DOHH2 (cell line): ENCODE measurements at regions not wholly inside any gene's neighbourhood (a gene's known extent, or its start where the extent isn't known, plus 50 kb on each side); places are given as distances from the start of the nearest gene placed in this dataset.

ENCODE experiments used
- H3F3A ChIP-seq: fragments of 200-600 bp; sonication (generic), shearing (Covaris generic); 2 replicates; pipeline ENCODE4 v1.6.0; 2016; ENCODE audit warnings: antibody characterized with exemption, mild to moderate bottlenecking; ENCODE audit not compliant: control insufficient read depth, insufficient read depth
- H3K27ac ChIP-seq: fragments of 200-600 bp; sonication (generic); 2 replicates; pipeline ENCODE4 v1.5.1; 2014; ENCODE audit warnings: low read depth, mild to moderate bottlenecking, low read length, moderate library complexity
- H3K27me3 ChIP-seq: fragments of 200-600 bp; sonication (generic); 2 replicates; pipeline ENCODE4 v1.6.1; 2014; ENCODE audit warnings: mild to moderate bottlenecking, low read length, mixed read lengths; ENCODE audit not compliant: control insufficient read depth
- H3K36me3 ChIP-seq: fragments of 200-600 bp; sonication (generic); 2 replicates; pipeline ENCODE4 v1.6.1; 2014; ENCODE audit warnings: mild to moderate bottlenecking, low read length, moderate library complexity, mixed read lengths; ENCODE audit not compliant: control insufficient read depth
- H3K4me1 ChIP-seq: fragments of 200-600 bp; sonication (generic); 2 replicates; pipeline ENCODE4 v1.6.1; 2014; ENCODE audit warnings: mild to moderate bottlenecking, low read length, mixed read lengths; ENCODE audit not compliant: control insufficient read depth
- H3K4me2 ChIP-seq: fragments of 200-600 bp; sonication (generic); 2 replicates; pipeline ENCODE4 v1.6.0; 2014; ENCODE audit warnings: mild to moderate bottlenecking, low read length, moderate library complexity
- H3K4me3 ChIP-seq: fragments of 200-600 bp; sonication (generic); 2 replicates; pipeline ENCODE4 v1.5.1; 2014; ENCODE audit warnings: mild to moderate bottlenecking, low read length, mixed read lengths
- H3K79me2 ChIP-seq: fragments of 200-600 bp; sonication (generic); 2 replicates; pipeline ENCODE4 v1.6.1; 2014; ENCODE audit warnings: mild to moderate bottlenecking, low read length, mixed read lengths; ENCODE audit not compliant: control insufficient read depth
- H3K9me2 ChIP-seq: fragments of 200-600 bp; sonication (generic); replicated peaks from 2 replicates; pipeline ENCODE4 v1.6.1; 2014; ENCODE audit warnings: mild to moderate bottlenecking, low read length, mixed read lengths; ENCODE audit not compliant: control insufficient read depth
- H3K9me3 ChIP-seq: fragments of 200-600 bp; sonication (generic); 2 replicates; pipeline ENCODE4 v1.6.1; 2014; ENCODE audit warnings: antibody characterized with exemption, low read length, mixed read lengths; ENCODE audit not compliant: control insufficient read depth, insufficient read depth
- H4K20me1 ChIP-seq: fragments of 200-600 bp; sonication (generic); 2 replicates; pipeline ENCODE4 v1.6.0; 2014; ENCODE audit warnings: low read depth, mild to moderate bottlenecking, antibody characterized with exemption, low read length, moderate library complexity; ENCODE audit not compliant: control insufficient read depth, insufficient read depth
- CTCF ChIP-seq: fragments of 200-600 bp; sonication (generic); IDR thresholded peaks from one replicate; pipeline ENCODE4 v1.5.1; 2014; ENCODE audit warnings: antibody characterized with exemption, mild to moderate bottlenecking, low read depth, low read length; ENCODE audit not compliant: poor library complexity, severe bottlenecking
- EZH2phosphoT487 ChIP-seq: fragments of 200-600 bp; sonication (generic); IDR thresholded peaks from 2 replicates; pipeline ENCODE4 v1.6.1; 2017; ENCODE audit warnings: borderline replicate concordance, mild to moderate bottlenecking, antibody characterized with exemption, low read length, moderate library complexity, mixed read lengths

GRCh38 chr4:115841871-115842270, 728.5 kb upstream of the NDST4 start:
- H3K27ac ChIP-seq = no peak overlapping the region
- no peak for TF ChIP-seq CTCF
- no peak for TF ChIP-seq EZH2phosphoT487

DNA sequence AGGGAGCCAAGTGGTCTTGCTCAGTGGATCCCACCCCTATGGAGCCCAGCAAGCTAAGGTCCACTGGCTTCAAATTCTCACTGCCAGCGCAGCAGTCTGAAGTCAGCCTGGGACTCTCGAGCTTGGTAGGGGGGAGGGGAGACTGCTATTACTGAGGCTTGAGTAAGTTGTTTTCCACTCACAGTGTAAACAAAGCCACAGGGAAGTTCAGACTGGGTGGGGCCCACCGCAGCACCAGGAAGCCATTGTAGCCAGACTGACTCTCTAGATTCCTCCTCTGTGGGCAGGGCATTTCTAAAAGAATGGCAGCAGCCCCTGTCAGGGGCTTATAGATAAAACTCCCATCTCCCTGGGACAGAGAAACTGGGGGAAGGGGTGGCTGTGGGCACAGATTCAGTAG, 721.0 kb upstream of the NDST4 start:
- no peaks in the 10 kb centered on the region for H3F3A ChIP-seq
- H3K9me2 ChIP-seq = no peaks in the 10 kb centered on the region
- TF ChIP-seq CTCF (no peak), EZH2phosphoT487 (no peak)
- no peaks in the 10 kb centered on the region for H3K36me3 ChIP-seq
- no peaks in the 10 kb centered on the region for H4K20me1 ChIP-seq
- no peak overlapping the region for H3K27ac ChIP-seq
- H3K4me2 ChIP-seq = no peak overlapping the region
- no peaks in the 10 kb centered on the region for H3K27me3 ChIP-seq
- H3K9me3 ChIP-seq = peaks cover 5% of the 10 kb centered on the region; the same call in 1 of the 2 replicates
- H3K79me2 ChIP-seq = no peaks in the 10 kb centered on the region
- H3K4me1 ChIP-seq = no peaks in the 10 kb centered on the region
- H3K4me3 ChIP-seq = no peak overlapping the region

More at GRCh38 chr4:115841871-115842270, 728.5 kb upstream of the NDST4 start:
- Histone ChIP-seq H3K9me3 (0 out of 2 replicates have a peak, but pooled peaks cover 4% of the 10 kb centered on the region), H4K20me1 (no peaks in the 10 kb centered on the region), H3K27me3 (no peaks in the 10 kb centered on the region), H3F3A (no peaks in the 10 kb centered on the region), H3K4me2 (no peak overlapping the region), H3K9me2 (no peaks in the 10 kb centered on the region), H3K36me3 (no peaks in the 10 kb centered on the region), H3K4me3 (no peak overlapping the region), H3K4me1 (no peaks in the 10 kb centered on the region), H3K79me2 (no peaks in the 10 kb centered on the region)

GRCh38 chr4:115824630-115825029, 711.2 kb upstream of the NDST4 start:
- no peaks in the 10 kb centered on the region for H4K20me1 ChIP-seq
- no peaks in the 10 kb centered on the region for H3K36me3 ChIP-seq
- H3K79me2 ChIP-seq = no peaks in the 10 kb centered on the region
- H3K4me2 ChIP-seq = no peak overlapping the region
- TF ChIP-seq EZH2phosphoT487 = no peak
- no peak for TF ChIP-seq CTCF
- H3K27me3 ChIP-seq = no peaks in the 10 kb centered on the region
- no peaks in the 10 kb centered on the region for H3F3A ChIP-seq
- H3K9me3 ChIP-seq = no peaks in the 10 kb centered on the region; the same call in 1 of the 2 replicates
- H3K9me2 ChIP-seq = no peaks in the 10 kb centered on the region
- H3K27ac ChIP-seq = no peak overlapping the region
- H3K4me3 ChIP-seq = no peak overlapping the region
- no peaks in the 10 kb centered on the region for H3K4me1 ChIP-seq

DNA sequence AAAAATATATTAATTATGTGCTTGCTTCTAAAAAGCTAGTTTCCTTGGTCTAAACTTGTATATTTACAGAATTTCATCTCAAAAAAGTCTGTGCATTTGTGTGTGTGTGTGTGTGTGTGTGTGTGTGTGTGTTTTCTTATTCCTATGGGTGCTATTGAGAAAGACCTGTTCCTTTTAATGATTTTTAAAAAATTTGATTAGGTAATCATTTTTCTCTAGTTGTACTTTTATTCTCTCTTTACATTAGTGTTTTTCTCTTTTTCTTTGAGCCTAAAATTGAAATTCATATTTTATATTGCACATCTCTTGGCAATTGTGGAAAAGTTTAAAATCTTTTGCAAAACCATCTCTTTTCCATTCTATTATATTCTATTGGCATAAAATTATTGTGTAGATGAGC, 690.4 kb upstream of the NDST4 start:
- Histone ChIP-seq H3K4me2 (no peak overlapping the region), H3K27ac (no peak overlapping the region), H3F3A (no peaks in the 10 kb centered on the region), H3K4me3 (no peak overlapping the region), H3K27me3 (no peaks in the 10 kb centered on the region), H3K36me3 (no peaks in the 10 kb centered on the region; the same call in 1 of the 2 replicates), H3K9me3 (peaks cover 4% of the 10 kb centered on the region; the same call in 1 of the 2 replicates), H3K9me2 (no peaks in the 10 kb centered on the region), H3K4me1 (no peaks in the 10 kb centered on the region), H3K79me2 (no peaks in the 10 kb centered on the region), H4K20me1 (no peaks in the 10 kb centered on the region)
- TF ChIP-seq CTCF (no peak), EZH2phosphoT487 (no peak)
